ENCODE measurements at regions not wholly inside any gene's neighbourhood (a gene's known extent, or its start where the extent isn't known, plus 50 kb on each side); places are given as distances from the start of the nearest gene placed in this dataset.

GRCh38 chr3:16084887-16085286, 89.6 kb upstream of the GALNT15 start:
- intact Hi-C loops (cut with micrococcal nuclease; ENCODE audit: unreplicated experiment) (no loop called here), in situ Hi-C loops (cut with MboI) (no loop called here)
- FAIRE-seq (no peak), DNase-seq (ENCODE audit: low read depth, low spot score) (no peak), ATAC-seq (no peak)
- Histone ChIP-seq H3K4me2 (ENCODE audit: control insufficient read depth, insufficient read depth) (no peak overlapping the region), H3K9me3 (replicated peaks; ENCODE audit: control insufficient read depth, insufficient read depth, low read length) (no peaks in the 10 kb centered on the region; the same call in 2 of the 3 replicates), H4K20me1 (ENCODE audit: control insufficient read depth, insufficient read depth) (no peaks in the 10 kb centered on the region), H2AFZ (ENCODE audit: control insufficient read depth, low read depth, low read length) (no peak overlapping the region), H3K36me3 (ENCODE audit: control insufficient read depth in 2 of 2, insufficient read depth in 2 of 2, low read length in 1 of 2) (no peaks in the 10 kb centered on the region), H3K4me3 (no peak overlapping the region), H3K79me2 (ENCODE audit: control insufficient read depth, insufficient read depth, low read length) (no peaks in the 10 kb centered on the region), H3K27me3 (replicated peaks in 1 of 2; ENCODE audit: control insufficient read depth in 2 of 2, insufficient read depth in 2 of 2, low read length in 1 of 2) (0 out of 4 replicates have a peak, but pooled peaks cover 0 to 3% of the 10 kb centered on the region in 2 experiments), H3K27ac (ENCODE audit: control insufficient read depth, insufficient read depth) (no peak overlapping the region), H3K9ac (ENCODE audit: control insufficient read depth, insufficient read depth, low read length) (no peak overlapping the region), H3K4me1 (ENCODE audit: control insufficient read depth, insufficient read depth, low read length) (no peaks in the 10 kb centered on the region)
- BruUV-seq (replicated peaks), result no TSS peak
- ChIA-PET RAD21 (ENCODE audit: unreplicated experiment) (no interaction called here), POLR2A (no interaction called here), SMC1A (ENCODE audit: uncharacterized antibody, unreplicated experiment) (no interaction called here), CTCF (no interaction called here)
- WGBS (ENCODE audit: insufficient coverage, insufficient replicate concordance, low lambda C conversion rate, missing lambda C conversion rate), result 0% methylated on average over 4 of the region's 4 CpGs
- no peak for TF ChIP-seq WRNIP1 (IDR thresholded peaks at IDR 0.05; ENCODE audit: borderline replicate concordance, low read depth, low read length)

- Histone ChIP-seq H3K9me3 (replicated peaks; ENCODE audit: control insufficient read depth, insufficient read depth, low read length) (no peaks in the 10 kb centered on the region; the same call in 2 of the 3 replicates), H4K20me1 (ENCODE audit: control insufficient read depth, insufficient read depth) (no peaks in the 10 kb centered on the region), H3K4me2 (ENCODE audit: control insufficient read depth, insufficient read depth) (no peak overlapping the region), H2AFZ (ENCODE audit: control insufficient read depth, low read depth, low read length) (no peak overlapping the region), H3K27me3 (replicated peaks in 1 of 2; ENCODE audit: control insufficient read depth in 2 of 2, insufficient read depth in 2 of 2, low read length in 1 of 2) (0 out of 4 replicates have a peak, but pooled peaks cover 0 to 3% of the 10 kb centered on the region in 2 experiments), H3K79me2 (ENCODE audit: control insufficient read depth, insufficient read depth, low read length) (no peaks in the 10 kb centered on the region), H3K4me1 (ENCODE audit: control insufficient read depth, insufficient read depth, low read length) (no peaks in the 10 kb centered on the region), H3K27ac (ENCODE audit: control insufficient read depth, insufficient read depth) (no peak overlapping the region), H3K36me3 (ENCODE audit: control insufficient read depth in 2 of 2, insufficient read depth in 2 of 2, low read length in 1 of 2) (no peaks in the 10 kb centered on the region), H3K9ac (ENCODE audit: control insufficient read depth, insufficient read depth, low read length) (no peak overlapping the region), H3K4me3 (no peak overlapping the region)
- SMC1A ChIA-PET (ENCODE audit: uncharacterized antibody, unreplicated experiment), result no interaction called here
- BruUV-seq (replicated peaks), result no TSS peak
- ATAC-seq, result no peak
- CTCF ChIA-PET, result no interaction called here
- POLR2A ChIA-PET, result no interaction called here
- no peak for FAIRE-seq
- no peak for DNase-seq (ENCODE audit: low read depth, low spot score)
- intact Hi-C loops (cut with micrococcal nuclease; ENCODE audit: unreplicated experiment) (no loop called here), in situ Hi-C loops (cut with MboI) (no loop called here)
- WGBS (ENCODE audit: insufficient coverage, insufficient replicate concordance, low lambda C conversion rate, missing lambda C conversion rate), result 51% methylated on average over 4 of the region's 4 CpGs
- RAD21 ChIA-PET (ENCODE audit: unreplicated experiment), result no interaction called here
- TF ChIP-seq EZH2 (IDR thresholded peaks at IDR 0.05; ENCODE audit: borderline replicate concordance, control insufficient read depth, low read depth, low read length) (no peak), RAD21 (IDR thresholded peaks at IDR 0.05; ENCODE audit: insufficient read depth, low read depth, low read length) (no peak), CTCF (IDR thresholded peaks at IDR 0.05 in 2 of 3, conservative IDR thresholded peaks at IDR 0.05 in 1 of 3; ENCODE audit: control insufficient read depth in 2 of 3, extremely low read depth in 1 of 3, insufficient read depth in 1 of 3, low read depth in 3 of 3, low read length in 3 of 3) (no peak), KDM1A (IDR thresholded peaks at IDR 0.05; ENCODE audit: borderline replicate concordance) (no peak), ZBTB4 (CRISPR knock-in tag; IDR thresholded peaks at IDR 0.05) (no peak), SPI1 (IDR thresholded peaks at IDR 0.05; ENCODE audit: borderline replicate concordance, insufficient read depth, low read depth, low read length) (no peak), ZBED1 (IDR thresholded peaks at IDR 0.05; ENCODE audit: borderline replicate concordance) (no peak), EP300 (IDR thresholded peaks at IDR 0.05; ENCODE audit: borderline replicate concordance in 1 of 2, control insufficient read depth in 1 of 2, low read depth in 2 of 2, low read length in 2 of 2) (no peak), ASH2L (IDR thresholded peaks at IDR 0.05; ENCODE audit: borderline replicate concordance, low read depth) (no peak), BRCA1 (IDR thresholded peaks at IDR 0.05; ENCODE audit: low read depth, low read length) (no peak), ETV6 (conservative IDR thresholded peaks at IDR 0.05 in 1 of 2, IDR thresholded peaks at IDR 0.05 in 1 of 2; ENCODE audit: borderline replicate concordance in 1 of 2, low read depth in 1 of 2) (no peak), POLR2AphosphoS5 (IDR thresholded peaks at IDR 0.05; ENCODE audit: low read length) (no peak)
Observed at GRCh38 chr3:16085410-16085809, 89.1 kb upstream of the GALNT15 start.

Measured in GM12878 (cell line).